Mucosa of stomach (tissue), 1 donor: ENCODE measurements at regions not wholly inside any gene's neighbourhood (a gene's known extent, or its start where the extent isn't known, plus 50 kb on each side); places are given as distances from the start of the nearest gene placed in this dataset.
"Not testable (repeated sequence)": the region's sequence is repeated elsewhere in the genome, so short reads cannot be mapped to it uniquely, and the experiment has no call there.

Source experiments
- H3K27me3 ChIP-seq: one replicate; pipeline ENCODE4 v1.7.0; 2013; ENCODE audit warnings: mild to moderate bottlenecking, low read length; ENCODE audit not compliant: control insufficient read depth, insufficient read depth
- H3K36me3 ChIP-seq: one replicate; pipeline ENCODE4 v1.7.0; 2013; ENCODE audit warnings: low read length; ENCODE audit not compliant: control insufficient read depth, insufficient read depth
- H3K4me1 ChIP-seq: one replicate; pipeline ENCODE4 v1.7.0; 2013; ENCODE audit warnings: mild to moderate bottlenecking, low read length; ENCODE audit not compliant: control insufficient read depth, insufficient read depth
- H3K4me3 ChIP-seq: one replicate; pipeline ENCODE4 v1.7.0; 2013; ENCODE audit warnings: low read length
- H3K9ac ChIP-seq: one replicate; pipeline ENCODE4 v1.7.0; 2013; ENCODE audit warnings: mild to moderate bottlenecking, low read length, moderate library complexity
- H3K9me3 ChIP-seq: one replicate; pipeline ENCODE4 v1.7.0; 2013; ENCODE audit warnings: mild to moderate bottlenecking, low read length, moderate library complexity; ENCODE audit not compliant: control insufficient read depth
- donor health status: Pancreatic carcinoma.

- not testable (repeated sequence) for H3K9ac ChIP-seq, H3K36me3 ChIP-seq, H3K4me1 ChIP-seq, H3K9me3 ChIP-seq, H3K27me3 ChIP-seq, H3K4me3 ChIP-seq
These were observed 330.1 kb upstream of the AR start for GRCh38 chrX:67213686-67214085.

- H3K9me3 ChIP-seq, result no peaks in the 10 kb centered on the region
These were observed 335.9 kb upstream of the AR start for GRCh38 chrX:67207912-67208311.

GRCh38 chrX:67159437-67159836 is 384.4 kb upstream of the AR start:
- Histone ChIP-seq H3K27me3 (no peaks in the 10 kb centered on the region), H3K9me3 (no peaks in the 10 kb centered on the region)

More at GRCh38 chrX:67207912-67208311, 335.9 kb upstream of the AR start:
- Histone ChIP-seq H3K27me3 (no peaks in the 10 kb centered on the region), H3K9ac (no peak overlapping the region), H3K4me1 (no peaks in the 10 kb centered on the region), H3K4me3 (no peak overlapping the region), H3K36me3 (no peaks in the 10 kb centered on the region)

GRCh38 chrX:67114635-67115034 is 429.2 kb upstream of the AR start:
- Histone ChIP-seq H3K9me3 (no peaks in the 10 kb centered on the region), H3K4me3 (no peak overlapping the region), H3K36me3 (no peaks in the 10 kb centered on the region), H3K27me3 (no peaks in the 10 kb centered on the region), H3K9ac (no peak overlapping the region), H3K4me1 (no peaks in the 10 kb centered on the region)

More at GRCh38 chrX:67159437-67159836, 384.4 kb upstream of the AR start:
- no peak overlapping the region for H3K4me3 ChIP-seq
- no peak overlapping the region for H3K9ac ChIP-seq
- no peaks in the 10 kb centered on the region for H3K4me1 ChIP-seq
- H3K36me3 ChIP-seq, result no peaks in the 10 kb centered on the region

GRCh38 chrX:67105758-67106116 is 438.1 kb upstream of the AR start:
- H3K27me3 ChIP-seq, result no peaks in the 10 kb centered on the region
- H3K9me3 ChIP-seq, result no peaks in the 10 kb centered on the region
- H3K4me1 ChIP-seq, result no peaks in the 10 kb centered on the region
- H3K4me3 ChIP-seq, result no peak overlapping the region
- no peak overlapping the region for H3K9ac ChIP-seq
- H3K36me3 ChIP-seq, result no peaks in the 10 kb centered on the region

- Histone ChIP-seq H3K27me3 (no peaks in the 10 kb centered on the region), H3K4me3 (no peak overlapping the region), H3K4me1 (no peaks in the 10 kb centered on the region), H3K9ac (no peak overlapping the region), H3K36me3 (no peaks in the 10 kb centered on the region), H3K9me3 (no peaks in the 10 kb centered on the region)
These were observed 438.7 kb upstream of the AR start for GRCh38 chrX:67104982-67105757.

GRCh38 chrX:67100031-67100884 is 443.6 kb upstream of the AR start:
- no peak overlapping the region for H3K4me3 ChIP-seq
- no peaks in the 10 kb centered on the region for H3K27me3 ChIP-seq
- H3K4me1 ChIP-seq, result no peaks in the 10 kb centered on the region
- H3K9ac ChIP-seq, result no peak overlapping the region
- H3K9me3 ChIP-seq, result no peaks in the 10 kb centered on the region
- H3K36me3 ChIP-seq, result no peaks in the 10 kb centered on the region

GRCh38 chrX:67094061-67094460 is 449.8 kb upstream of the AR start:
- Histone ChIP-seq H3K4me1 (no peaks in the 10 kb centered on the region), H3K4me3 (no peak overlapping the region), H3K36me3 (no peaks in the 10 kb centered on the region), H3K27me3 (no peaks in the 10 kb centered on the region), H3K9me3 (no peaks in the 10 kb centered on the region), H3K9ac (no peak overlapping the region)

- no peaks in the 10 kb centered on the region for H3K9me3 ChIP-seq
- H3K4me3 ChIP-seq, result no peak overlapping the region
- H3K4me1 ChIP-seq, result no peaks in the 10 kb centered on the region
- H3K27me3 ChIP-seq, result no peaks in the 10 kb centered on the region
- no peak overlapping the region for H3K9ac ChIP-seq
- H3K36me3 ChIP-seq, result no peaks in the 10 kb centered on the region
These were observed 411.9 kb upstream of the EDA2R start for GRCh38 chrX:67050760-67051159.

GRCh38 chrX:67044866-67045265 is 406.0 kb upstream of the EDA2R start:
- H3K36me3 ChIP-seq, result no peaks in the 10 kb centered on the region
- no peaks in the 10 kb centered on the region for H3K27me3 ChIP-seq
- no peaks in the 10 kb centered on the region for H3K4me1 ChIP-seq
- H3K4me3 ChIP-seq, result no peak overlapping the region
- H3K9me3 ChIP-seq, result no peaks in the 10 kb centered on the region
- H3K9ac ChIP-seq, result no peak overlapping the region

GRCh38 chrX:67044029-67044653 is 405.3 kb upstream of the EDA2R start:
- Histone ChIP-seq H3K9ac (no peak overlapping the region), H3K36me3 (no peaks in the 10 kb centered on the region), H3K4me3 (no peak overlapping the region)

GRCh38 chrX:67004451-67004850 is 365.6 kb upstream of the EDA2R start:
- H3K4me1 ChIP-seq, result no peaks in the 10 kb centered on the region
- H3K4me3 ChIP-seq, result no peak overlapping the region
- no peaks in the 10 kb centered on the region for H3K27me3 ChIP-seq
- H3K36me3 ChIP-seq, result no peaks in the 10 kb centered on the region
- H3K9ac ChIP-seq, result no peak overlapping the region
- no peaks in the 10 kb centered on the region for H3K9me3 ChIP-seq

More at GRCh38 chrX:67044029-67044653, 405.3 kb upstream of the EDA2R start:
- H3K9me3 ChIP-seq, result no peaks in the 10 kb centered on the region
- no peaks in the 10 kb centered on the region for H3K27me3 ChIP-seq
- H3K4me1 ChIP-seq, result no peaks in the 10 kb centered on the region
